Neural progenitor cell (in vitro differentiated cells): ENCODE measurements at regions not wholly inside any gene's neighbourhood (a gene's known extent, or its start where the extent isn't known, plus 50 kb on each side); places are given as distances from the start of the nearest gene placed in this dataset.

Experiments used
- DNase-seq: peaks from one replicate; pipeline ENCODE4 v3.0.0-alpha.2; 2016; ENCODE audit warnings: low spot score
- H2AFZ ChIP-seq: fragments of 200-600 bp; sonication (generic); replicated peaks from 2 replicates; pipeline ENCODE4 v1.6.1; 2016; ENCODE audit warnings: antibody characterized with exemption
- H3F3A ChIP-seq: fragments of 200-600 bp; sonication (generic); 2 replicates; pipeline ENCODE4 v1.6.1; 2016; ENCODE audit warnings: antibody characterized with exemption, low read depth
- H3K27ac ChIP-seq: fragments of 200-600 bp; sonication (generic); 2 replicates; pipeline ENCODE4 v1.5.1; 2016; ENCODE audit warnings: mild to moderate bottlenecking
- H3K27me3 ChIP-seq: fragments of 200-600 bp; sonication (generic); 2 replicates; pipeline ENCODE4 v1.6.1; 2016; ENCODE audit warnings: mild to moderate bottlenecking, moderate library complexity
- H3K36me3 ChIP-seq: fragments of 200-600 bp; sonication (generic); 2 replicates; pipeline ENCODE4 v1.5.1; 2016
- H3K4me1 ChIP-seq: fragments of 200-600 bp; sonication (generic); 2 replicates; pipeline ENCODE4 v1.6.1; 2016; ENCODE audit warnings: mixed run types
- H3K4me2 ChIP-seq: fragments of 200-600 bp; sonication (generic); 2 replicates; pipeline ENCODE4 v1.6.1; 2016
- H3K4me3 ChIP-seq: fragments of 200-600 bp; sonication (generic); 2 replicates; pipeline ENCODE4 v1.5.1; 2016
- H3K79me2 ChIP-seq: fragments of 200-600 bp; sonication (generic); 2 replicates; pipeline ENCODE4 v1.6.1; 2016; ENCODE audit warnings: low read depth
- H3K9ac ChIP-seq: fragments of 200-600 bp; sonication (generic); 2 replicates; pipeline ENCODE4 v1.6.1; 2016
- H3K9me3 ChIP-seq: fragments of 200-600 bp; sonication (generic); 2 replicates; pipeline ENCODE4 v1.5.1; 2016; ENCODE audit warnings: low read depth
- H4K20me1 ChIP-seq: fragments of 200-600 bp; sonication (generic); 2 replicates; pipeline ENCODE4 v1.6.1; 2016; ENCODE audit warnings: low read depth
- H3K27ac Mint-ChIP-seq: 3 replicates; pipeline ENCODE4 v1.8.0; 2021; ENCODE audit warnings: mixed read lengths
- H3K27me3 Mint-ChIP-seq: 2 replicates; pipeline ENCODE4 v1.8.0; 2022; ENCODE audit warnings: low read depth, mild to moderate bottlenecking, inconsistent platforms, moderate library complexity, mixed read lengths; ENCODE audit not compliant: insufficient read depth
- H3K36me3 Mint-ChIP-seq: 3 replicates; pipeline ENCODE4 v1.8.0; 2021; ENCODE audit warnings: mixed read lengths
- H3K4me1 Mint-ChIP-seq: 3 replicates; pipeline ENCODE4 v1.8.0; 2021; ENCODE audit warnings: mixed read lengths
- H3K4me3 Mint-ChIP-seq: 3 replicates; pipeline ENCODE4 v1.8.0; 2021; ENCODE audit warnings: mild to moderate bottlenecking, moderate library complexity, mixed read lengths
- H3K9me3 Mint-ChIP-seq: 3 replicates; pipeline ENCODE4 v1.8.0; 2020; ENCODE audit warnings: mixed read lengths
- EZH2 ChIP-seq: fragments of 200-600 bp; sonication (generic); IDR thresholded peaks from 2 replicates; pipeline ENCODE4 v1.6.1; 2017; ENCODE audit warnings: antibody characterized with exemption, mild to moderate bottlenecking, moderate library complexity
- EZH2phosphoT487 ChIP-seq: fragments of 200-600 bp; sonication (generic); IDR thresholded peaks from 2 replicates; pipeline ENCODE4 v1.6.1; 2017; ENCODE audit warnings: antibody characterized with exemption
- TF ChIP-seq, protein P1 (sequence below): fragments of 200-600 bp; sonication (generic); IDR thresholded peaks from 2 replicates; pipeline ENCODE4 v1.5.1; 2017; ENCODE audit warnings: antibody characterized with exemption, mild to moderate bottlenecking

DNA sequence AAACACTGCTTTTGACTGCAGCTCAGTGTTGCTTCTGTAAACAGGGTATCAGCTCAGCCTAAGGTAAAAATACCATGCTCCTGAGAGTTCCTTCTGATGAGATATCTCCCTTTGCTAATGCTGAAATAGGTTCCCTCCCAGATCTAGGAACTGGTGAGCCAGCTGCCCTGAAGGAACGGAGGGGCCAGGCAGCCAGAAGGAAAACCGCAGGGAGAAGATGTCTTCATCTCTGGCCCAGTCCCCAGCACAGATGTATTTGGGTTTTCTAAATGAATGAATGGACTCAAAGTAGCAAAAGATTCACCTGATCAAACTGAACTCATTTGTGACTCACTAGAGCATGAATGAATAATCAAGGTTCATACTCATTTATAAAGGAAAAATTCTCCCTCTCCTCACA, 247.8 kb downstream of the MSRB3 start:
- no peak overlapping the region for H2AFZ ChIP-seq
- Mint-ChIP-seq H3K27ac (no peak overlapping the region), H3K9me3 (peaks cover 23% of the 10 kb centered on the region), H3K4me1 (peaks cover 2% of the 10 kb centered on the region), H3K27me3 (peaks cover 6% of the 10 kb centered on the region), H3K4me3 (no peak overlapping the region), H3K36me3 (peaks cover 3% of the 10 kb centered on the region)
- no peak for DNase-seq
- no peaks in the 10 kb centered on the region for H4K20me1 ChIP-seq
- H3K9me3 ChIP-seq: no peaks in the 10 kb centered on the region
- H3K9ac ChIP-seq: no peak overlapping the region
- H3K27ac ChIP-seq: no peak overlapping the region
- H3K36me3 ChIP-seq: no peaks in the 10 kb centered on the region
- TF ChIP-seq EZH2phosphoT487: no peak
- no peak for TF ChIP-seq EZH2
- TF ChIP-seq, protein P1, sequence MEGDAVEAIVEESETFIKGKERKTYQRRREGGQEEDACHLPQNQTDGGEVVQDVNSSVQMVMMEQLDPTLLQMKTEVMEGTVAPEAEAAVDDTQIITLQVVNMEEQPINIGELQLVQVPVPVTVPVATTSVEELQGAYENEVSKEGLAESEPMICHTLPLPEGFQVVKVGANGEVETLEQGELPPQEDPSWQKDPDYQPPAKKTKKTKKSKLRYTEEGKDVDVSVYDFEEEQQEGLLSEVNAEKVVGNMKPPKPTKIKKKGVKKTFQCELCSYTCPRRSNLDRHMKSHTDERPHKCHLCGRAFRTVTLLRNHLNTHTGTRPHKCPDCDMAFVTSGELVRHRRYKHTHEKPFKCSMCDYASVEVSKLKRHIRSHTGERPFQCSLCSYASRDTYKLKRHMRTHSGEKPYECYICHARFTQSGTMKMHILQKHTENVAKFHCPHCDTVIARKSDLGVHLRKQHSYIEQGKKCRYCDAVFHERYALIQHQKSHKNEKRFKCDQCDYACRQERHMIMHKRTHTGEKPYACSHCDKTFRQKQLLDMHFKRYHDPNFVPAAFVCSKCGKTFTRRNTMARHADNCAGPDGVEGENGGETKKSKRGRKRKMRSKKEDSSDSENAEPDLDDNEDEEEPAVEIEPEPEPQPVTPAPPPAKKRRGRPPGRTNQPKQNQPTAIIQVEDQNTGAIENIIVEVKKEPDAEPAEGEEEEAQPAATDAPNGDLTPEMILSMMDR: no peak
- no peaks in the 10 kb centered on the region for H3K27me3 ChIP-seq
- H3F3A ChIP-seq: no peaks in the 10 kb centered on the region
- H3K4me2 ChIP-seq: no peak overlapping the region
- no peak overlapping the region for H3K4me3 ChIP-seq
- peaks cover 8% of the 10 kb centered on the region for H3K4me1 ChIP-seq
- no peaks in the 10 kb centered on the region for H3K79me2 ChIP-seq

DNA sequence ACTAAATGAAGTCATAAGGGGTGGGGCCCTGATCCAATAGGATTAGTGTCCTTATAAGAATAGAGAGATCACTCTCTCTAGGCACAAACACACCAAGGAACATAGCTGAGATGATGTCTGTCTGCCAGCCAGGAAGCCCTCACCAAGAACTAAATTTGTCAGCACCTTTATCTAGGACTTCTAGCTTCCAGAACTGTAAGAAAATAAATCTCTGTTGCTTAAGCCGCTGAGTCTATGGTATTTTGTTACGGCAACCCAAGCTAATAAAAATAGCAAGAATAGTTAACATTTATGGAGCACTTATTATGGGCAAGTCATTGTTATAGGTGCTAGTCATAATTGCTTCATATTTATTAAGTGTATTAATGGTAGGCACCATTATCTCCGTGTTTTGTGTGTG, 249.6 kb downstream of the MSRB3 start:
- no peak overlapping the region for H3K4me3 Mint-ChIP-seq
- no peak overlapping the region for H2AFZ ChIP-seq
- peaks cover 2% of the 10 kb centered on the region for H3K4me1 Mint-ChIP-seq
- peaks cover 16% of the 10 kb centered on the region for H3K4me1 ChIP-seq
- H3K27me3 Mint-ChIP-seq: peaks cover 6% of the 10 kb centered on the region
- H3K79me2 ChIP-seq: no peaks in the 10 kb centered on the region
- no peak overlapping the region for H3K4me3 ChIP-seq
- TF ChIP-seq EZH2 (no peak), EZH2phosphoT487 (no peak)
- TF ChIP-seq, protein P1: no peak
- no peaks in the 10 kb centered on the region for H4K20me1 ChIP-seq
- no peaks in the 10 kb centered on the region for H3K36me3 ChIP-seq
- H3K36me3 Mint-ChIP-seq: peaks cover 3% of the 10 kb centered on the region
- no peak overlapping the region for H3K27ac Mint-ChIP-seq
- no peak for DNase-seq
- H3K9me3 ChIP-seq: no peaks in the 10 kb centered on the region
- no peak overlapping the region for H3K4me2 ChIP-seq
- no peak overlapping the region for H3K27ac ChIP-seq
- no peaks in the 10 kb centered on the region for H3K27me3 ChIP-seq
- H3F3A ChIP-seq: no peaks in the 10 kb centered on the region
- peaks cover 22% of the 10 kb centered on the region for H3K9me3 Mint-ChIP-seq
- no peak overlapping the region for H3K9ac ChIP-seq

DNA sequence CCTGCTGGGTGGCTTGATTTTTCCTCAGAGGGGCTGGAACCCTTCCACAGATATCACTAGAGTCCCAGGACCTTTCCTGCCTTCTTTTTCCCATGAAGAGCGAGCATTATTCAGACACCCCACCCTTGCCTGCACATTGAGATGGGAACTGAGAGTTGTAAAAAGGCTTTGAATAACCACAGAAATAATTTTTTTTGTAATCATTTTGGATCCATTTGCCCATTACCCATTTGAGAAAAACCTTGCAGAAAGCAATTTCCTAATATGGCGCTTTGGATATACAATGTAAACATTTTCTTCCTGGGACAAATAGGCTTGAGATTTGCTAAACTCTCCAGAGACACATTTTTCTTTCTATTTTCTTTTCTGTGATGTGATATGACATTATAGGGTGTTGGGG, 250.6 kb downstream of the MSRB3 start:
- Histone ChIP-seq H4K20me1 (no peaks in the 10 kb centered on the region), H3K79me2 (no peaks in the 10 kb centered on the region), H3K4me2 (no peak overlapping the region), H3K9ac (no peak overlapping the region), H3K27ac (no peak overlapping the region), H3K36me3 (no peaks in the 10 kb centered on the region), H3F3A (no peaks in the 10 kb centered on the region), H3K4me1 (peaks cover 16% of the 10 kb centered on the region), H3K27me3 (no peaks in the 10 kb centered on the region), H3K4me3 (no peak overlapping the region), H2AFZ (no peak overlapping the region), H3K9me3 (no peaks in the 10 kb centered on the region)
- Mint-ChIP-seq H3K27ac (no peak overlapping the region), H3K36me3 (peaks cover 3% of the 10 kb centered on the region), H3K4me1 (peaks cover 4% of the 10 kb centered on the region), H3K27me3 (peaks cover 6% of the 10 kb centered on the region), H3K9me3 (peaks cover 22% of the 10 kb centered on the region), H3K4me3 (no peak overlapping the region)
- TF ChIP-seq, protein P1: no peak
- TF ChIP-seq EZH2phosphoT487 (no peak), EZH2 (no peak)
- DNase-seq: no peak
